ENCODE measurements at regions not wholly inside any gene's neighbourhood (a gene's known extent, or its start where the extent isn't known, plus 50 kb on each side); places are given as distances from the start of the nearest gene placed in this dataset.

GRCh38 chr12:89179983-89180382 lies 172.3 kb downstream of the DUSP6 start:
- Histone ChIP-seq H3K4me2 (ENCODE audit: control insufficient read depth, extremely low read depth, insufficient read depth, low read depth, low read length) (peak overlapping the region; percentile 34), H3K9me1 (ENCODE audit: control insufficient read depth, extremely low read depth, insufficient read depth, low read length) (no peaks in the 10 kb centered on the region), H3K36me3 (ENCODE audit: control insufficient read depth in 2 of 2, extremely low read depth in 1 of 2, insufficient read depth in 2 of 2, low read length in 2 of 2) (no peaks in the 10 kb centered on the region), H3K27ac (ENCODE audit: control insufficient read depth, insufficient read depth, low read length) (peak overlapping the region; percentile 74), H2AFZ (ENCODE audit: control insufficient read depth, low read length) (no peak overlapping the region), H3K9ac (ENCODE audit: control insufficient read depth, extremely low read depth, insufficient read depth, low read length) (no peak overlapping the region), H3K4me3 (ENCODE audit: control insufficient read depth in 2 of 3, extremely low read depth in 1 of 3, insufficient read depth in 2 of 3, low read depth in 1 of 3, low read length in 3 of 3) (no peak overlapping the region), H3K4me1 (ENCODE audit: control insufficient read depth, extremely low read depth, insufficient read depth, low read length) (peaks cover 29% of the 10 kb centered on the region), H3K27me3 (ENCODE audit: control insufficient read depth, extremely low read depth, insufficient read depth, low read length) (no peaks in the 10 kb centered on the region), H4K20me1 (ENCODE audit: control insufficient read depth, extremely low read depth, insufficient read depth, low read length) (no peaks in the 10 kb centered on the region), H3K9me3 (ENCODE audit: control insufficient read depth, low read depth, low read length) (no peaks in the 10 kb centered on the region), H3K79me2 (ENCODE audit: control insufficient read depth, insufficient read depth, low read length) (no peaks in the 10 kb centered on the region)
- DNase-seq (ENCODE audit: low read depth, low spot score) (peak; percentile 58), FAIRE-seq (peak; percentile 95)
- TF ChIP-seq, protein P1, sequence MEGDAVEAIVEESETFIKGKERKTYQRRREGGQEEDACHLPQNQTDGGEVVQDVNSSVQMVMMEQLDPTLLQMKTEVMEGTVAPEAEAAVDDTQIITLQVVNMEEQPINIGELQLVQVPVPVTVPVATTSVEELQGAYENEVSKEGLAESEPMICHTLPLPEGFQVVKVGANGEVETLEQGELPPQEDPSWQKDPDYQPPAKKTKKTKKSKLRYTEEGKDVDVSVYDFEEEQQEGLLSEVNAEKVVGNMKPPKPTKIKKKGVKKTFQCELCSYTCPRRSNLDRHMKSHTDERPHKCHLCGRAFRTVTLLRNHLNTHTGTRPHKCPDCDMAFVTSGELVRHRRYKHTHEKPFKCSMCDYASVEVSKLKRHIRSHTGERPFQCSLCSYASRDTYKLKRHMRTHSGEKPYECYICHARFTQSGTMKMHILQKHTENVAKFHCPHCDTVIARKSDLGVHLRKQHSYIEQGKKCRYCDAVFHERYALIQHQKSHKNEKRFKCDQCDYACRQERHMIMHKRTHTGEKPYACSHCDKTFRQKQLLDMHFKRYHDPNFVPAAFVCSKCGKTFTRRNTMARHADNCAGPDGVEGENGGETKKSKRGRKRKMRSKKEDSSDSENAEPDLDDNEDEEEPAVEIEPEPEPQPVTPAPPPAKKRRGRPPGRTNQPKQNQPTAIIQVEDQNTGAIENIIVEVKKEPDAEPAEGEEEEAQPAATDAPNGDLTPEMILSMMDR (optimal IDR thresholded peaks at IDR 0.05 in 1 of 3, IDR thresholded peaks at IDR 0.05 in 1 of 3, conservative IDR thresholded peaks at IDR 0.05 in 1 of 3; ENCODE audit: extremely low read depth in 1 of 3, insufficient read depth in 2 of 3, low read length in 3 of 3) = no peak
- no peak for TF ChIP-seq EZH2 (IDR thresholded peaks at IDR 0.05; ENCODE audit: low read length)
- dilution Hi-C loops (cut with MboI; ENCODE audit: extremely low pct_ligation_motif_present, low sequenced_read_pairs) = no loop called here

DNA sequence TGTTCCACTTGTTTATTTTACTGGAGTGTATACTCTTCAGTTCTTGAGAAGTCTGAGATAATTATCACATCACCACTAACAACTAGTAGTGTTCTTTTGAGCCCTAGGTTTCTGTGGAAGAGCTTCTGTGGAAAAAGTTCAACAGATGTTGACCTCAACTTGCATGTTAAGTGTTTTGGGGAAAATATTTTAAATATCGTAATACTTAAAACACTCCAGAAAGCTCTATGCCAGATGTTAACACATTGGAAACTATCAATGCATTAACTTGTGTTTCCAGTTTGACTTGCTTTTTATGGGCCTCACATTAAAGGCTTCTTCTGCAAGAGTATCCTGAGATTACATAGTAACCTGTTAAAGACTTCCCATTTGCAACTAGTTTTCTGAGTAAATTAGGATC lies 173.1 kb downstream of the DUSP6 start:
- Histone ChIP-seq H3K36me3 (ENCODE audit: control insufficient read depth in 2 of 2, extremely low read depth in 1 of 2, insufficient read depth in 2 of 2, low read length in 2 of 2) (no peaks in the 10 kb centered on the region), H3K27me3 (ENCODE audit: control insufficient read depth, extremely low read depth, insufficient read depth, low read length) (no peaks in the 10 kb centered on the region), H3K4me3 (ENCODE audit: control insufficient read depth in 2 of 3, extremely low read depth in 1 of 3, insufficient read depth in 2 of 3, low read depth in 1 of 3, low read length in 3 of 3) (no peak overlapping the region), H3K9me1 (ENCODE audit: control insufficient read depth, extremely low read depth, insufficient read depth, low read length) (no peaks in the 10 kb centered on the region), H2AFZ (ENCODE audit: control insufficient read depth, low read length) (no peak overlapping the region), H3K4me1 (ENCODE audit: control insufficient read depth, extremely low read depth, insufficient read depth, low read length) (peaks cover 29% of the 10 kb centered on the region), H4K20me1 (ENCODE audit: control insufficient read depth, extremely low read depth, insufficient read depth, low read length) (no peaks in the 10 kb centered on the region), H3K9ac (ENCODE audit: control insufficient read depth, extremely low read depth, insufficient read depth, low read length) (no peak overlapping the region), H3K9me3 (ENCODE audit: control insufficient read depth, low read depth, low read length) (no peaks in the 10 kb centered on the region), H3K4me2 (ENCODE audit: control insufficient read depth, extremely low read depth, insufficient read depth, low read depth, low read length) (no peak overlapping the region), H3K27ac (ENCODE audit: control insufficient read depth, insufficient read depth, low read length) (no peak overlapping the region), H3K79me2 (ENCODE audit: control insufficient read depth, insufficient read depth, low read length) (no peaks in the 10 kb centered on the region)
- no peak for FAIRE-seq
- TF ChIP-seq EZH2 (IDR thresholded peaks at IDR 0.05; ENCODE audit: low read length) = no peak
- TF ChIP-seq, protein P1 (optimal IDR thresholded peaks at IDR 0.05 in 1 of 3, IDR thresholded peaks at IDR 0.05 in 1 of 3, conservative IDR thresholded peaks at IDR 0.05 in 1 of 3; ENCODE audit: extremely low read depth in 1 of 3, insufficient read depth in 2 of 3, low read length in 3 of 3) = no peak
- dilution Hi-C loops (cut with MboI; ENCODE audit: extremely low pct_ligation_motif_present, low sequenced_read_pairs) = no loop called here
- DNase-seq (ENCODE audit: low read depth, low spot score) = no peak
